Neural progenitor cell (in vitro differentiated cells): ENCODE measurements at regions not wholly inside any gene's neighbourhood (a gene's known extent, or its start where the extent isn't known, plus 50 kb on each side); places are given as distances from the start of the nearest gene placed in this dataset.

Source experiments
- DNase-seq: peaks from one replicate; pipeline ENCODE4 v3.0.0-alpha.2; 2016; ENCODE audit warnings: low spot score
- H2AFZ ChIP-seq: fragments of 200-600 bp; sonication (generic); replicated peaks from 2 replicates; pipeline ENCODE4 v1.6.1; 2016; ENCODE audit warnings: antibody characterized with exemption
- H3F3A ChIP-seq: fragments of 200-600 bp; sonication (generic); 2 replicates; pipeline ENCODE4 v1.6.1; 2016; ENCODE audit warnings: antibody characterized with exemption, low read depth
- H3K27ac ChIP-seq: fragments of 200-600 bp; sonication (generic); 2 replicates; pipeline ENCODE4 v1.5.1; 2016; ENCODE audit warnings: mild to moderate bottlenecking
- H3K27me3 ChIP-seq: fragments of 200-600 bp; sonication (generic); 2 replicates; pipeline ENCODE4 v1.6.1; 2016; ENCODE audit warnings: mild to moderate bottlenecking, moderate library complexity
- H3K36me3 ChIP-seq: fragments of 200-600 bp; sonication (generic); 2 replicates; pipeline ENCODE4 v1.5.1; 2016
- H3K4me1 ChIP-seq: fragments of 200-600 bp; sonication (generic); 2 replicates; pipeline ENCODE4 v1.6.1; 2016; ENCODE audit warnings: mixed run types
- H3K4me2 ChIP-seq: fragments of 200-600 bp; sonication (generic); 2 replicates; pipeline ENCODE4 v1.6.1; 2016
- H3K4me3 ChIP-seq: fragments of 200-600 bp; sonication (generic); 2 replicates; pipeline ENCODE4 v1.5.1; 2016
- H3K79me2 ChIP-seq: fragments of 200-600 bp; sonication (generic); 2 replicates; pipeline ENCODE4 v1.6.1; 2016; ENCODE audit warnings: low read depth
- H3K9ac ChIP-seq: fragments of 200-600 bp; sonication (generic); 2 replicates; pipeline ENCODE4 v1.6.1; 2016
- H3K9me3 ChIP-seq: fragments of 200-600 bp; sonication (generic); 2 replicates; pipeline ENCODE4 v1.5.1; 2016; ENCODE audit warnings: low read depth
- H4K20me1 ChIP-seq: fragments of 200-600 bp; sonication (generic); 2 replicates; pipeline ENCODE4 v1.6.1; 2016; ENCODE audit warnings: low read depth
- H3K27ac Mint-ChIP-seq: 3 replicates; pipeline ENCODE4 v1.8.0; 2021; ENCODE audit warnings: mixed read lengths
- H3K27me3 Mint-ChIP-seq: 2 replicates; pipeline ENCODE4 v1.8.0; 2022; ENCODE audit warnings: low read depth, mild to moderate bottlenecking, inconsistent platforms, moderate library complexity, mixed read lengths; ENCODE audit not compliant: insufficient read depth
- H3K36me3 Mint-ChIP-seq: 3 replicates; pipeline ENCODE4 v1.8.0; 2021; ENCODE audit warnings: mixed read lengths
- H3K4me1 Mint-ChIP-seq: 3 replicates; pipeline ENCODE4 v1.8.0; 2021; ENCODE audit warnings: mixed read lengths
- H3K4me3 Mint-ChIP-seq: 3 replicates; pipeline ENCODE4 v1.8.0; 2021; ENCODE audit warnings: mild to moderate bottlenecking, moderate library complexity, mixed read lengths
- H3K9me3 Mint-ChIP-seq: 3 replicates; pipeline ENCODE4 v1.8.0; 2020; ENCODE audit warnings: mixed read lengths
- CTCF ChIP-seq: fragments of 200-600 bp; sonication (generic); IDR thresholded peaks from 2 replicates; pipeline ENCODE4 v1.5.1; 2017; ENCODE audit warnings: antibody characterized with exemption, mild to moderate bottlenecking
- EZH2 ChIP-seq: fragments of 200-600 bp; sonication (generic); IDR thresholded peaks from 2 replicates; pipeline ENCODE4 v1.6.1; 2017; ENCODE audit warnings: antibody characterized with exemption, mild to moderate bottlenecking, moderate library complexity
- EZH2phosphoT487 ChIP-seq: fragments of 200-600 bp; sonication (generic); IDR thresholded peaks from 2 replicates; pipeline ENCODE4 v1.6.1; 2017; ENCODE audit warnings: antibody characterized with exemption

GRCh38 chr6:91266156-91266555 lies 679.3 kb upstream of the MAP3K7 start:
- H3K36me3 ChIP-seq = no peaks in the 10 kb centered on the region
- Mint-ChIP-seq H3K36me3 (no peaks in the 10 kb centered on the region), H3K4me1 (peaks cover 21% of the 10 kb centered on the region), H3K9me3 (peaks cover 2% of the 10 kb centered on the region), H3K4me3 (no peak overlapping the region), H3K27ac (no peak overlapping the region), H3K27me3 (no peaks in the 10 kb centered on the region)
- H3K4me3 ChIP-seq = no peak overlapping the region
- H3K9me3 ChIP-seq = no peaks in the 10 kb centered on the region
- TF ChIP-seq EZH2phosphoT487 (no peak), CTCF (no peak), EZH2 (no peak)
- DNase-seq = no peak
- no peak overlapping the region for H3K27ac ChIP-seq
- peak overlapping the region; percentile 50 for H3K4me2 ChIP-seq
- no peak overlapping the region for H3K9ac ChIP-seq
- no peaks in the 10 kb centered on the region for H4K20me1 ChIP-seq
- H3K27me3 ChIP-seq = no peaks in the 10 kb centered on the region
- peaks cover 23% of the 10 kb centered on the region for H3K4me1 ChIP-seq
- H2AFZ ChIP-seq = no peak overlapping the region
- H3F3A ChIP-seq = peaks cover 7% of the 10 kb centered on the region
- H3K79me2 ChIP-seq = no peaks in the 10 kb centered on the region

- no peak overlapping the region for H3K27ac ChIP-seq
- H2AFZ ChIP-seq = no peak overlapping the region
- Mint-ChIP-seq H3K4me3 (no peak overlapping the region), H3K27me3 (no peaks in the 10 kb centered on the region), H3K27ac (no peak overlapping the region), H3K4me1 (peaks cover 7% of the 10 kb centered on the region), H3K36me3 (no peaks in the 10 kb centered on the region), H3K9me3 (no peaks in the 10 kb centered on the region)
- no peak for TF ChIP-seq EZH2
- TF ChIP-seq CTCF = no peak
- no peak for TF ChIP-seq EZH2phosphoT487
- H3F3A ChIP-seq = no peaks in the 10 kb centered on the region
- H4K20me1 ChIP-seq = no peaks in the 10 kb centered on the region
- H3K4me2 ChIP-seq = no peak overlapping the region
- no peaks in the 10 kb centered on the region for H3K4me1 ChIP-seq
- H3K27me3 ChIP-seq = no peaks in the 10 kb centered on the region
- no peak for DNase-seq
- no peak overlapping the region for H3K9ac ChIP-seq
- H3K9me3 ChIP-seq = no peaks in the 10 kb centered on the region
- H3K4me3 ChIP-seq = no peak overlapping the region
- no peaks in the 10 kb centered on the region for H3K79me2 ChIP-seq
- H3K36me3 ChIP-seq = no peaks in the 10 kb centered on the region
These were observed 656.6 kb upstream of the MAP3K7 start for GRCh38 chr6:91243436-91243835.

DNA sequence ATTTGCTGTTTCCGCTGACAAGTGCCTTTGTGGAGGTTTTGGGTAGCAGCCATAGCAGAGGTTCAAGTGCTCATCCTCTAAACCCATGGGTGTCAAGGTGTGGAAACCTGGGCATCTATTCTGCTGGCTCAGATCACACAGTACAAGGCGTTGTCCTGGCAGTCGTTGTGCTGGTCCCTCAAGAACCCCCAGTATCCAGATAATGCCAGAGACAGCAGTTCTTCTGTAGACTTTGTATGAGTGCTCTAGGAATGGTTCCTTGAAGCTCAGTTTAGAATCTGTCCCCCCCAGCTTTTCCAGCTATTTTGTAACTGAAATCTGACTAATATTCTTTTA lies 655.7 kb upstream of the MAP3K7 start:
- no peak overlapping the region for H2AFZ ChIP-seq
- H3F3A ChIP-seq = no peaks in the 10 kb centered on the region
- no peak for DNase-seq
- H3K4me1 ChIP-seq = no peaks in the 10 kb centered on the region
- Mint-ChIP-seq H3K4me1 (peaks cover 7% of the 10 kb centered on the region), H3K27me3 (no peaks in the 10 kb centered on the region), H3K27ac (no peak overlapping the region), H3K9me3 (no peaks in the 10 kb centered on the region), H3K4me3 (no peak overlapping the region), H3K36me3 (no peaks in the 10 kb centered on the region)
- H3K79me2 ChIP-seq = no peaks in the 10 kb centered on the region
- H3K4me3 ChIP-seq = no peak overlapping the region
- no peaks in the 10 kb centered on the region for H3K27me3 ChIP-seq
- no peak overlapping the region for H3K9ac ChIP-seq
- TF ChIP-seq CTCF (no peak), EZH2 (no peak), EZH2phosphoT487 (no peak)
- no peaks in the 10 kb centered on the region for H3K9me3 ChIP-seq
- H3K4me2 ChIP-seq = no peak overlapping the region
- H3K36me3 ChIP-seq = no peaks in the 10 kb centered on the region
- no peak overlapping the region for H3K27ac ChIP-seq
- no peaks in the 10 kb centered on the region for H4K20me1 ChIP-seq
